LNCaP clone FGC (cell line): ENCODE measurements at regions not wholly inside any gene's neighbourhood (a gene's known extent, or its start where the extent isn't known, plus 50 kb on each side); places are given as distances from the start of the nearest gene placed in this dataset.

Experiments used
- DNase-seq: peaks from one replicate; pipeline ENCODE4 v3.0.0-alpha.2; 2011; ENCODE audit warnings: low read depth
- H3K4me3 ChIP-seq: 2 replicates; pipeline ENCODE4 v1.5.1; 2011; ENCODE audit warnings: mild to moderate bottlenecking, low read depth, low read length, control low read depth
- CTCF ChIP-seq: IDR thresholded peaks from 2 replicates; pipeline ENCODE4 v1.5.1; 2012; ENCODE audit warnings: mild to moderate bottlenecking; ENCODE audit not compliant: control insufficient read depth, insufficient read depth; ENCODE audit errors: extremely low read depth

GRCh38 chr21:34018185-34018584 lies 55.2 kb upstream of the MRPS6 start:
- no peak for TF ChIP-seq CTCF
- H3K4me3 ChIP-seq: no peak overlapping the region
- no peak for DNase-seq

GRCh38 chr21:34017039-34017961 lies 56.1 kb upstream of the MRPS6 start:
- no peak for DNase-seq
- H3K4me3 ChIP-seq: no peak overlapping the region
- no peak for TF ChIP-seq CTCF

GRCh38 chr21:34012640-34013039 lies 60.7 kb upstream of the MRPS6 start:
- no peak for TF ChIP-seq CTCF
- no peak for DNase-seq
- no peak overlapping the region for H3K4me3 ChIP-seq

GRCh38 chr21:34011660-34012059 lies 61.7 kb upstream of the MRPS6 start:
- no peak overlapping the region for H3K4me3 ChIP-seq
- no peak for TF ChIP-seq CTCF
- no peak for DNase-seq

- DNase-seq: no peak
- no peak overlapping the region for H3K4me3 ChIP-seq
- TF ChIP-seq CTCF: no peak
Observed at GRCh38 chr21:34009193-34009592, 64.2 kb upstream of the MRPS6 start.

- no peak for TF ChIP-seq CTCF
- no peak for DNase-seq
- H3K4me3 ChIP-seq: no peak overlapping the region
Observed at GRCh38 chr21:34008618-34009017, 64.8 kb upstream of the MRPS6 start.

- TF ChIP-seq CTCF: no peak
- H3K4me3 ChIP-seq: no peak overlapping the region
- DNase-seq: no peak
Observed at GRCh38 chr21:34006611-34007168, 66.7 kb upstream of the MRPS6 start.
